ENCODE measurements at regions not wholly inside any gene's neighbourhood (a gene's known extent, or its start where the extent isn't known, plus 50 kb on each side); places are given as distances from the start of the nearest gene placed in this dataset.

DNA sequence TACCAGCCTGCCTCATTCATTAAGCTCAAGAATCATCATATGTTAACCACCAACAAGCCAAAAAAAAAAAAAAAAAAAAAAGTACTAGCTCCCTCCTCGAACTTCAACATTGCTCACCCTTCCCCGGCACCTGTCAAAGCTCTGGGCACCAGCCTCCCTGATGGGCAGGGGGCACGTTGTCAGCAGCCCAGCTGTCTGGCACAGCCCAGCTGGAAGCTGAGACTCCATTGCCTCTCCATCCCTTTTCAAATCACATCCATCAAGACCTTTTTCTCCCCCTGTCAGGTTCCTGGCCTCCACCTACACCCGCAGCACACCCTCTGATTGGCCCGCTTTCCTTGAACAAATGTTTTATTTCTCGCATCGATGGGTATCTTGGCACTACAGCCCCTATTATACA lies 913.3 kb upstream of the AUTS2 start:
- Histone ChIP-seq H3K27ac (no peak overlapping the region), H3K4me1 (no peaks in the 10 kb centered on the region), H3K27me3 (ENCODE audit: control insufficient read depth, insufficient read depth, low read length) (no peaks in the 10 kb centered on the region), H3K4me2 (ENCODE audit: low read length) (no peak overlapping the region), H3K79me2 (no peaks in the 10 kb centered on the region), H3K36me3 (ENCODE audit: control insufficient read depth, insufficient read depth, low read length) (no peaks in the 10 kb centered on the region), H3K9me3 (ENCODE audit: control insufficient read depth, low read length) (no peaks in the 10 kb centered on the region), H3K9ac (no peak overlapping the region), H2AFZ (no peak overlapping the region), H3K4me3 (ENCODE audit: low read depth, low read length) (no peak overlapping the region)
- TF ChIP-seq, protein P1, sequence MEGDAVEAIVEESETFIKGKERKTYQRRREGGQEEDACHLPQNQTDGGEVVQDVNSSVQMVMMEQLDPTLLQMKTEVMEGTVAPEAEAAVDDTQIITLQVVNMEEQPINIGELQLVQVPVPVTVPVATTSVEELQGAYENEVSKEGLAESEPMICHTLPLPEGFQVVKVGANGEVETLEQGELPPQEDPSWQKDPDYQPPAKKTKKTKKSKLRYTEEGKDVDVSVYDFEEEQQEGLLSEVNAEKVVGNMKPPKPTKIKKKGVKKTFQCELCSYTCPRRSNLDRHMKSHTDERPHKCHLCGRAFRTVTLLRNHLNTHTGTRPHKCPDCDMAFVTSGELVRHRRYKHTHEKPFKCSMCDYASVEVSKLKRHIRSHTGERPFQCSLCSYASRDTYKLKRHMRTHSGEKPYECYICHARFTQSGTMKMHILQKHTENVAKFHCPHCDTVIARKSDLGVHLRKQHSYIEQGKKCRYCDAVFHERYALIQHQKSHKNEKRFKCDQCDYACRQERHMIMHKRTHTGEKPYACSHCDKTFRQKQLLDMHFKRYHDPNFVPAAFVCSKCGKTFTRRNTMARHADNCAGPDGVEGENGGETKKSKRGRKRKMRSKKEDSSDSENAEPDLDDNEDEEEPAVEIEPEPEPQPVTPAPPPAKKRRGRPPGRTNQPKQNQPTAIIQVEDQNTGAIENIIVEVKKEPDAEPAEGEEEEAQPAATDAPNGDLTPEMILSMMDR (IDR thresholded peaks at IDR 0.05) = no peak

DNA sequence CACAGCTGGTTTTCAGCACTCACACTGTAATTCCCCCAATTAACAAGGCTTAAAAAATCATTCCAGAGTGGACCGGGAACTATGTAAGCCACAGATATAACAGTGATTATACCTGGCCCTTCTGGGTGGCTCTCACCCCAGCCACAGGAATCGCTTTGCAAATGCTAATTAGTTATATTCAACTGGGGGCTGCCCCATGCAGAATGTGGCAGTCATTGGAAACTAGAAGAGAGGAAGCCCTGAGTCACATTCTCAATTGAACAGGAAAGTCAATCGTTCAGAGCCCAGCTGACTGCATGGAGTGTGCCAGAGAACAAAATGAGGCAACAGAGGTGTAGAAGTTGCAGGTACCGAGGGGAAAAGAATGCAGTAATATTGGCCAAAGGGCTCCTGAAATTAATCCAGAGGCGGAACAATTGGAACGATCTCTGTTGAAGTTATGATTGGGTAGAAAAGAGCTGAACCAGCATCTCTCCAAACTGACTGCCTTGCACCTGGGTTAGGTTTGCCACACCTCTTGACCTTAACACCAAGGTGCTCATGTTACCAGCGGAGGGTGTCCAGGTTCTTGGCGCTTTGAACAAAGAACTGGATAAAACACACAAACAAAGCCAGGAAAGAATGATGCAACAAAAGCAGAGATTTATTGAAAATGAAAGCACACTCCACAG lies 909.7 kb upstream of the AUTS2 start:
- TF ChIP-seq, protein P1 (IDR thresholded peaks at IDR 0.05) = no peak
- H3K27me3 ChIP-seq (ENCODE audit: control insufficient read depth, insufficient read depth, low read length) = no peaks in the 10 kb centered on the region

DNA sequence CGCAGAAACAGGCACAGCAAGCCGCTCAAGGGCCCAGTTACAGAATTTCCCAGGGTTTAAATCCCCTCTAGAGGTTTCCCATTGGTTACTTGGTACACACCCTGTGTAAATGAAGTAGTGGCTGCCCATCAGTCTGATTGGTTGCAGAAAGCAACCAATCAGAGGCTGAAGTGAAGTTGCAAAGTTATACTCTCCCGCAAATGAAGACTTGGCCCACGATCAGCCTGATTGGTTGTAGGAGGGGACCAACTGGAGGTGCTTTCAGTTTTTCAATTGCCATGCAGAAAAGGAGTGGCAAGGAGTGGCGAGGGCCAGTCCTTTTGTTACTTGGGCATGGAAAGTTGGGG lies 909.2 kb upstream of the AUTS2 start:
- no peaks in the 10 kb centered on the region for H3K36me3 ChIP-seq (ENCODE audit: control insufficient read depth, insufficient read depth, low read length)
- no peak overlapping the region for H3K4me3 ChIP-seq (ENCODE audit: low read depth, low read length)
- H3K4me2 ChIP-seq (ENCODE audit: low read length) = no peak overlapping the region
- no peaks in the 10 kb centered on the region for H3K4me1 ChIP-seq
- no peaks in the 10 kb centered on the region for H3K9me3 ChIP-seq (ENCODE audit: control insufficient read depth, low read length)
- no peaks in the 10 kb centered on the region for H3K79me2 ChIP-seq
- no peak overlapping the region for H3K27ac ChIP-seq
- H3K27me3 ChIP-seq (ENCODE audit: control insufficient read depth, insufficient read depth, low read length) = no peaks in the 10 kb centered on the region
- H2AFZ ChIP-seq = no peak overlapping the region
- H3K9ac ChIP-seq = no peak overlapping the region
- TF ChIP-seq, protein P1 (IDR thresholded peaks at IDR 0.05) = no peak

More for the DNA sequence above, 909.7 kb upstream of the AUTS2 start:
- Histone ChIP-seq H3K9ac (no peak overlapping the region), H3K4me2 (ENCODE audit: low read length) (no peak overlapping the region), H3K79me2 (no peaks in the 10 kb centered on the region), H3K36me3 (ENCODE audit: control insufficient read depth, insufficient read depth, low read length) (no peaks in the 10 kb centered on the region), H3K9me3 (ENCODE audit: control insufficient read depth, low read length) (no peaks in the 10 kb centered on the region), H3K4me1 (no peaks in the 10 kb centered on the region), H2AFZ (no peak overlapping the region), H3K27ac (no peak overlapping the region), H3K4me3 (ENCODE audit: low read depth, low read length) (no peak overlapping the region)

DNA sequence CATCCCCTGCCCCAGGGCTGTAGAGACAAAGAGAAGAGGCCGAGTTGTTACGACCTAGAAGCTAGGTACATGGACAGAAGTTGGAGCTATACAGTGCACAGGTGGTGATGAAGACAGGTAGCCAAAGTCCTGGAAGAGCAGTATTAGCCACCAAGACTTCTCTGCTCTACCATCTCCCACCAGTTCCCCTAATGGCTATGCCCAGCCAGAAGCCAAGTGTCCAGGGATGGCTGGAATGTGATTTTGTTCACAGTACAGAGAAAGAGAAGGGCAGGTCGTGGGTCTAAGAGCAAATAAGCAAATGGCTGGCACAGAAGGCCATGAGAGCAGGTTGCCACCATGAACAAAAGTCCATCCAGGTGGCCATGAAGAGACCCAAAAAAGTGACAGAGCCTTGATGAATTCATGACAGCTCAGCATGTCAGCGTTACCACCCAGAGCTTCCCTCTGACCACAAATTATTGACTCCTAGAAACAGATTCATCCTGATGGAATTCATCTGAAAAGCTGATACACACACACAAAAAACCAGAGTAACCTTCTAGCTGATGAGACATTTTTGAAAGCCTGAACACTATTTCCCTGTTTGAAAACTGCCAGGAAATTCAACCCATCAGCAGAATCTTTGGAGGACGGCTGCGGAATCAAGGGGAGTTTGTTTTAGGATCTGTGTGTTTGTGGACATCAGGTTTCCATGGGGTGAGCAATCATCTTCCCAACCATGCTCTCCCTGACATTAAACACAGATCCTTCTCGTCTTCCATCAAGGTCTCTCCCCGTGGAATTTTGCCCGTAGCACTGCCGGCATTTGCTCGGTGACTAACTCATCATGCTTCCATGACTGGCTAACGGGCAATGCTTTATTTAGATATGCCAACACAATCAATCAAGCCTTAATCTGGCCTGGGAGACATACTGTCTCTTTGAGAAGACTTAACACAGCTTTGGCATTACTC lies 906.7 kb upstream of the AUTS2 start:
- H3K27me3 ChIP-seq (ENCODE audit: control insufficient read depth, insufficient read depth, low read length) = no peaks in the 10 kb centered on the region
- H3K9ac ChIP-seq = no peak overlapping the region

More for the DNA sequence above, 906.7 kb upstream of the AUTS2 start:
- no peak overlapping the region for H2AFZ ChIP-seq
- no peak overlapping the region for H3K27ac ChIP-seq
- no peaks in the 10 kb centered on the region for H3K4me1 ChIP-seq
- H3K79me2 ChIP-seq = no peaks in the 10 kb centered on the region
- no peaks in the 10 kb centered on the region for H3K9me3 ChIP-seq (ENCODE audit: control insufficient read depth, low read length)
- no peak overlapping the region for H3K4me3 ChIP-seq (ENCODE audit: low read depth, low read length)
- TF ChIP-seq, protein P1 (IDR thresholded peaks at IDR 0.05) = no peak
- H3K4me2 ChIP-seq (ENCODE audit: low read length) = no peak overlapping the region
- H3K36me3 ChIP-seq (ENCODE audit: control insufficient read depth, insufficient read depth, low read length) = no peaks in the 10 kb centered on the region
